Trophoblast cell (in vitro differentiated cells and primary cell): ENCODE measurements at regions not wholly inside any gene's neighbourhood (a gene's known extent, or its start where the extent isn't known, plus 50 kb on each side); places are given as distances from the start of the nearest gene placed in this dataset.

Source experiments
- DNase-seq, 2 donors: peaks; one replicate each; pipeline ENCODE4 v3.0.0-alpha.2; 2016
- H2AFZ ChIP-seq: 2 replicates; pipeline ENCODE4 v1.6.1; 2013; ENCODE audit warnings: low read length, moderate library complexity, mild to moderate bottlenecking; ENCODE audit not compliant: insufficient read depth, poor library complexity
- H2AK5ac ChIP-seq: 2 replicates; pipeline ENCODE4 v1.6.1; 2013; ENCODE audit warnings: mild to moderate bottlenecking, low read length
- H2BK120ac ChIP-seq: 2 replicates; pipeline ENCODE4 v1.6.1; 2013; ENCODE audit warnings: low read length, mild to moderate bottlenecking, moderate library complexity; ENCODE audit not compliant: insufficient read depth, poor library complexity
- H2BK12ac ChIP-seq: 2 replicates; pipeline ENCODE4 v1.6.1; 2013; ENCODE audit warnings: mild to moderate bottlenecking, low read length, moderate library complexity
- H2BK5ac ChIP-seq: 2 replicates; pipeline ENCODE4 v1.6.1; 2013; ENCODE audit warnings: low read length, low read depth, moderate library complexity, mild to moderate bottlenecking; ENCODE audit not compliant: poor library complexity
- H3K14ac ChIP-seq: 2 replicates; pipeline ENCODE4 v1.6.1; 2013; ENCODE audit warnings: mild to moderate bottlenecking, low read length
- H3K18ac ChIP-seq: 2 replicates; pipeline ENCODE4 v1.6.1; 2013; ENCODE audit warnings: mild to moderate bottlenecking, low read length
- H3K23ac ChIP-seq: 2 replicates; pipeline ENCODE4 v1.6.1; 2013; ENCODE audit warnings: low read length
- H3K27ac ChIP-seq: 2 replicates; pipeline ENCODE4 v1.5.1; 2013; ENCODE audit warnings: low read depth, mild to moderate bottlenecking, inconsistent platforms, low read length, moderate library complexity
- H3K27me3 ChIP-seq: 2 replicates; pipeline ENCODE4 v1.6.1; 2013; ENCODE audit warnings: inconsistent platforms, mild to moderate bottlenecking, low read length, moderate library complexity; ENCODE audit not compliant: insufficient read depth
- H3K36me3 ChIP-seq, 2 experiments: 1 replicate in 1 of 2; 2 replicates in 1 of 2; pipeline ENCODE4 v1.6.1; 2013; ENCODE audit warnings: low read length in 2 of 2, mild to moderate bottlenecking in 2 of 2, moderate library complexity in 1 of 2; ENCODE audit not compliant: insufficient read depth in 2 of 2, control insufficient read depth in 1 of 2
- H3K4ac ChIP-seq: 2 replicates; pipeline ENCODE4 v1.6.1; 2013; ENCODE audit warnings: low read depth, mild to moderate bottlenecking, low read length, moderate library complexity
- H3K4me1 ChIP-seq, 2 experiments: 1 replicate in 1 of 2; 2 replicates in 1 of 2; pipeline ENCODE4 v1.6.1; 2013; ENCODE audit warnings: low read length in 2 of 2, mild to moderate bottlenecking in 2 of 2, moderate library complexity in 1 of 2; ENCODE audit not compliant: insufficient read depth in 2 of 2, control insufficient read depth in 1 of 2
- H3K4me2 ChIP-seq: 2 replicates; pipeline ENCODE4 v1.6.1; 2013; ENCODE audit warnings: inconsistent platforms, mild to moderate bottlenecking, low read length, moderate library complexity
- H3K4me3 ChIP-seq: 2 replicates; pipeline ENCODE4 v1.5.1; 2013; ENCODE audit warnings: mild to moderate bottlenecking, low read depth, low read length, inconsistent platforms
- H3K79me1 ChIP-seq: one replicate; pipeline ENCODE4 v1.6.1; 2013; ENCODE audit warnings: low read length
- H3K79me2 ChIP-seq: 2 replicates; pipeline ENCODE4 v1.6.1; 2013; ENCODE audit warnings: low read length, mild to moderate bottlenecking; ENCODE audit not compliant: control insufficient read depth, insufficient read depth, poor library complexity
- H3K9ac ChIP-seq: 2 replicates; pipeline ENCODE4 v1.6.1; 2013; ENCODE audit warnings: mild to moderate bottlenecking, low read length
- H3K9me3 ChIP-seq: 2 replicates; pipeline ENCODE4 v1.6.1; 2013; ENCODE audit warnings: low read depth, mild to moderate bottlenecking, control low read depth, inconsistent platforms, low read length; ENCODE audit not compliant: insufficient read depth
- H4K12ac ChIP-seq: 2 replicates; pipeline ENCODE4 v1.6.1; 2013; ENCODE audit warnings: low read depth, mild to moderate bottlenecking, low read length, moderate library complexity
- H4K8ac ChIP-seq: 2 replicates; pipeline ENCODE4 v1.6.1; 2013; ENCODE audit warnings: low read depth, mild to moderate bottlenecking, low read length, moderate library complexity
- H4K91ac ChIP-seq: one replicate; pipeline ENCODE4 v1.6.1; 2013; ENCODE audit warnings: low read depth, mild to moderate bottlenecking, low read length, moderate library complexity
- WGBS: extraction: QIAGEN DNeasy Blood & Tissue Kit; methylation state at CpG from one replicate; pipeline ENCODE4 v1.1.7; 2013; ENCODE audit warnings: missing lambda C conversion rate; ENCODE audit not compliant: insufficient read length, insufficient coverage; ENCODE audit errors: extremely low coverage; 5-methylcytosine and 5-hydroxymethylcytosine counted together

DNA sequence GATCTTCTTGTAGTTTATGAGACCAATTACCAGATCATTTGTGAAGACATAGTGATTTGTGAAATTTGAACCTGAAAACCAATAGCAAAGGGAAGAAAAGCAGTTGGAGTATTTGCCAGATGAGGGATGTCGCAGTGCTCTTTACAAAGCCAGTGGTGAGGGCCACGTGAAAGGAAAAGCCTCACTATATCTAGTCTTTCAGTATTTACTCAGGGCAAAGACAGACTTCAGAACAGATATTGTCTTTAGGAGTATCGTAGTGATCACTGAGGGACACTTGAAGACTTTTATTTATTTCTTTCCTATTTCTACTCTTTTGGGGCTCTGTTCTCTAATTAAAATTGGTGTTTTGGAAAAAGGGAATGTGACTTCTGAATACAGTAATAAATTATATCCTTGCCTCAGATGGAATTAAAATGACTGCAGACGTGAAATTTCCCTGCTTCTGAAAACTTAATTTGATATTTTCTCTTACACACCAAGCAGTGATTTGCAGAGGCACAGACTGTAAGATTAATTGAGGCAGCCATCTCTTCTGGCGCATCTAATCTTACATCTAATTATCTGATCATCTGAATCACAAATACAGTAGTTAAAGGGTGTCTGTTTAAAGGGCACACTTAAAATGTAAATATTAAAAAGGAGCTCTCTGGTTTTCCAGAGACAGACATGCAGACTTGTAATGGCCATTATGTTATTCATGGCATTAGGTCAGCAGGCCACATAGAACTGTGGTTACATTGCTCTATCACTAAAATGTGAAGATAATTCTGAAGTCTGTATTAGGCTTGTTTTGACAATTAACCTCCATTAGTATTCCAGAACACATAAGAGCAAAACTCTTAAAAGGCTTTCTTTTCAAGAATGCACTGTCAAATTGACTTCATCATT is 193.0 kb upstream of the GOLIM4 start:
- no CpG with 5 or more reads among the region's 5 CpGs for WGBS
- no peak for DNase-seq
- no peaks in the 10 kb centered on the region for H3K79me1 ChIP-seq

DNA sequence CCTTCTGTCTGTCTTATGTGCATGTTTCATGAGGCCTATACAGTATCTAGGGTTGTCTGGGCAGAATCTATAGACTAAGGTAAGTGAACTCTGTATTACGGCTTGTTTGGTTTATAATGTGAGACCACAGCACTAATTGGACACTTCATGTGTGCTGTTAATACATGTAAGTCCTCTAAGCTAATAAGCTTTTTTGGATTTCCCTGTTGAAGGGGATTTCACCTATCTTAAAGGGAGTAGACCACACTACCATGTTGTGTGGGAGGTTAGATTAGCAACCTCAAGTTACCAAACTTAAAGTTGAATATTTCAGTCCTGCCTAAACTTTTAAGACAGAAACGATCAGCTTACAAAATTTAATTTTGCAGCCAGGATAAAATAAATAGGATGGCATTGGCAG is 189.8 kb upstream of the GOLIM4 start:
- H3K9me3 ChIP-seq = no peaks in the 10 kb centered on the region
- no peak overlapping the region for H3K27ac ChIP-seq
- H2AFZ ChIP-seq = no peak overlapping the region
- no CpG with 5 or more reads among the region's 2 CpGs for WGBS
- H4K8ac ChIP-seq = no peak overlapping the region
- no peak overlapping the region for H3K23ac ChIP-seq
- no peak overlapping the region for H3K18ac ChIP-seq
- no peak overlapping the region for H3K4me2 ChIP-seq
- H2AK5ac ChIP-seq = no peak overlapping the region
- no peak overlapping the region for H3K4me3 ChIP-seq
- no peak overlapping the region for H2BK120ac ChIP-seq
- no peak overlapping the region for H3K14ac ChIP-seq
- H3K36me3 ChIP-seq = no peaks in the 10 kb centered on the region
- no peak for DNase-seq
- no peaks in the 10 kb centered on the region for H3K79me1 ChIP-seq
- H2BK12ac ChIP-seq = no peak overlapping the region
- H3K79me2 ChIP-seq = no peaks in the 10 kb centered on the region
- H4K12ac ChIP-seq = no peak overlapping the region
- no peak overlapping the region for H3K9ac ChIP-seq
- no peaks in the 10 kb centered on the region for H3K4me1 ChIP-seq
- no peak overlapping the region for H4K91ac ChIP-seq
- H3K4ac ChIP-seq = no peak overlapping the region
- no peaks in the 10 kb centered on the region for H3K27me3 ChIP-seq
- no peak overlapping the region for H2BK5ac ChIP-seq

More for the DNA sequence above, 193.0 kb upstream of the GOLIM4 start:
- Histone ChIP-seq H4K91ac (no peak overlapping the region), H2AK5ac (no peak overlapping the region), H4K12ac (no peak overlapping the region), H3K79me2 (no peaks in the 10 kb centered on the region), H3K36me3 (no peaks in the 10 kb centered on the region), H3K14ac (no peak overlapping the region), H3K4ac (no peak overlapping the region), H2BK12ac (no peak overlapping the region), H3K4me3 (no peak overlapping the region), H3K23ac (no peak overlapping the region), H3K4me1 (no peaks in the 10 kb centered on the region), H3K9ac (no peak overlapping the region), H3K4me2 (no peak overlapping the region), H3K27me3 (no peaks in the 10 kb centered on the region), H3K27ac (no peak overlapping the region), H3K9me3 (no peaks in the 10 kb centered on the region), H2BK120ac (no peak overlapping the region), H2AFZ (no peak overlapping the region), H2BK5ac (no peak overlapping the region), H4K8ac (no peak overlapping the region), H3K18ac (no peak overlapping the region)

DNA sequence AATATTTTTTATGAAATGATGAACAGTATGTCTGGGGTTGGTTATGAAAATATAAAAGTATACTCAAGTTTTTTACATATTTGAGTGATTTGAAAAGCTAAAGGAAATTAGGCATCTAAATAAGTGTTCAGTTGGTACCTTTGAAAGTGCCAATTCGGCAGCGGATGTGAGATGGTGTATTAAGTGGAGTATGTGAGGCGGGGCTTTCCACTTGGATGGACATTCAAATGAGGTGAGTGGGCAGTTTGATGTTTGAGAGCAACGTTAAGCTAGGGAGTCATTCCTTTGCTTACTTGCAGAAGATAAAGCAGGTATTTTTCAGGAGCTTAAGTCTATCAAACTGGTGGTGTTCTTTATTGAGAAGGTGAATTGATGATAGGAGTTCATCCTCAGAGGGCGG is 189.0 kb upstream of the GOLIM4 start:
- Histone ChIP-seq H2AFZ (no peak overlapping the region), H2BK12ac (no peak overlapping the region), H2AK5ac (no peak overlapping the region), H2BK120ac (no peak overlapping the region), H4K91ac (no peak overlapping the region), H3K4me1 (no peaks in the 10 kb centered on the region), H3K4me3 (no peak overlapping the region), H3K9ac (no peak overlapping the region), H2BK5ac (no peak overlapping the region), H3K4me2 (no peak overlapping the region), H3K36me3 (no peaks in the 10 kb centered on the region), H3K14ac (no peak overlapping the region), H3K27ac (no peak overlapping the region), H3K4ac (no peak overlapping the region), H3K79me2 (no peaks in the 10 kb centered on the region), H3K18ac (no peak overlapping the region), H3K79me1 (no peaks in the 10 kb centered on the region), H4K12ac (no peak overlapping the region), H4K8ac (no peak overlapping the region), H3K27me3 (no peaks in the 10 kb centered on the region), H3K23ac (no peak overlapping the region), H3K9me3 (no peaks in the 10 kb centered on the region)
- WGBS = no CpG with 5 or more reads among the region's 5 CpGs
- DNase-seq = no peak

DNA sequence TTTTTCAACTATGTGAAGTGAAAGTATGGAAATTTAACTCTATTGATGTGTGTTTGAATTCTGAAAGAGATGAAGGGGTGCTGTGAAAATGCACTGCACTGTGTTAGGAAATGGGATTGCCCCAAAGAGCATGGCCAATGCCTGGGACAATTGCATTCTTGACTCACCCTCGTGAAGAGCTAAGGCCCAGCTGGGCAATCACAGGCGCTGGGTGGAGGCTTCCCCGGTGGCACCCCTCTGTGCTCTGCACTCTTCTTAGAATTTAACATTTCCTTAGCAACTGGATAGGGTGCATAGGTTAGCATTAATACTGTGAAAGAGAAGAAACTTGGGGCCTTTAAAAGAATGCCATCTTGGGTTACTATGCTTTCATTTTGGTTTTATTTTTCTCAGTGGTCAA is 179.9 kb upstream of the GOLIM4 start:
- H3K4me1 ChIP-seq = no peaks in the 10 kb centered on the region
- no peak overlapping the region for H4K8ac ChIP-seq
- no peak overlapping the region for H2BK12ac ChIP-seq
- no peak overlapping the region for H3K4ac ChIP-seq
- no CpG with 5 or more reads among the region's 3 CpGs for WGBS
- H2AK5ac ChIP-seq = no peak overlapping the region
- H3K14ac ChIP-seq = no peak overlapping the region
- H3K9me3 ChIP-seq = no peaks in the 10 kb centered on the region
- no peak overlapping the region for H4K91ac ChIP-seq
- no peak overlapping the region for H3K4me3 ChIP-seq
- no peak overlapping the region for H2AFZ ChIP-seq
- H3K36me3 ChIP-seq = no peaks in the 10 kb centered on the region
- H3K79me2 ChIP-seq = no peaks in the 10 kb centered on the region
- no peak overlapping the region for H3K23ac ChIP-seq
- no peak for DNase-seq
- no peak overlapping the region for H3K9ac ChIP-seq
- H3K4me2 ChIP-seq = no peak overlapping the region
- no peak overlapping the region for H4K12ac ChIP-seq
- no peak overlapping the region for H3K18ac ChIP-seq
- no peaks in the 10 kb centered on the region for H3K79me1 ChIP-seq
- H3K27ac ChIP-seq = no peak overlapping the region
- no peak overlapping the region for H2BK120ac ChIP-seq
- H2BK5ac ChIP-seq = no peak overlapping the region
- no peaks in the 10 kb centered on the region for H3K27me3 ChIP-seq
